ENCODE measurements at regions not wholly inside any gene's neighbourhood (a gene's known extent, or its start where the extent isn't known, plus 50 kb on each side); places are given as distances from the start of the nearest gene placed in this dataset.

DNA sequence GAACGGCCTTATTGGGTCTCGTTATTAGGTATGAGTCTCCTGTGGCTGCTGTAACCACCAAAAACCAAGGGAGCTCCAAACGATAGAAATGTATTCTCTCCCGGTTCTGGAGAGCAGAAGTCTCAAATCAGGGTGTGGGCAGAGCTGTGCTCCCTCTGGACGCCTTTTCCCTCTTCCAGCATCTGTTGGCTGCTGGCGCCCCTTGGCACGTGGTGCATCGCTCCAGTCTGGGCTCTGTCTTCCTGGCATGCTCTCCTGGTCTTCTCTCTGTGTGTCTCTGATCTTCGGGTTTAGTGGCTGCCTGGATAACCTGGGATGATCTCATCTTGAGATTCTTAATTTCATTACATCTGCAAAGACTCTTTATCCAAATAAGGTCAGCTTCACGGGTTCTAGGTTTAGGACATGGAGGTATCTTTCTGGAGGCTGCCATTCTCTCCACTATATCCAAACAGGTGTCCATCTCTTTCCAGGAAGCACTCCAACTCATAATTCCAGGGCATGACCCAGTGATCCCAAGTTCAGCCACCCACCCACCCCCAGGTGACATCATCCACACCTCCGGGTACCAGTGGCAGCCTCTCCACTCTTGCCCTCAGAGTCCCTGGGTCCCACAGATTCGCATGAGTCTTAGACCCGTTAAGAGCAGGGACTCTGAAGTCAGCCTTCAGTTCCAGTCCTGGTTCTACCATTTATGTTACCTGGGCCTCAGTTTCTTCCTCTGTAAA lies 145.5 kb upstream of the FOXF1 start:
- Mint-ChIP-seq H3K4me3 (no peak overlapping the region), H3K4me1 (peaks cover 59% of the 10 kb centered on the region), H3K36me3 (ENCODE audit: low read depth) (no peaks in the 10 kb centered on the region), H3K9me3 (no peaks in the 10 kb centered on the region), H3K27me3 (ENCODE audit: low read depth, poor library complexity) (peaks cover 31% of the 10 kb centered on the region), H3K27ac (no peak overlapping the region)
- TF ChIP-seq, protein P1, sequence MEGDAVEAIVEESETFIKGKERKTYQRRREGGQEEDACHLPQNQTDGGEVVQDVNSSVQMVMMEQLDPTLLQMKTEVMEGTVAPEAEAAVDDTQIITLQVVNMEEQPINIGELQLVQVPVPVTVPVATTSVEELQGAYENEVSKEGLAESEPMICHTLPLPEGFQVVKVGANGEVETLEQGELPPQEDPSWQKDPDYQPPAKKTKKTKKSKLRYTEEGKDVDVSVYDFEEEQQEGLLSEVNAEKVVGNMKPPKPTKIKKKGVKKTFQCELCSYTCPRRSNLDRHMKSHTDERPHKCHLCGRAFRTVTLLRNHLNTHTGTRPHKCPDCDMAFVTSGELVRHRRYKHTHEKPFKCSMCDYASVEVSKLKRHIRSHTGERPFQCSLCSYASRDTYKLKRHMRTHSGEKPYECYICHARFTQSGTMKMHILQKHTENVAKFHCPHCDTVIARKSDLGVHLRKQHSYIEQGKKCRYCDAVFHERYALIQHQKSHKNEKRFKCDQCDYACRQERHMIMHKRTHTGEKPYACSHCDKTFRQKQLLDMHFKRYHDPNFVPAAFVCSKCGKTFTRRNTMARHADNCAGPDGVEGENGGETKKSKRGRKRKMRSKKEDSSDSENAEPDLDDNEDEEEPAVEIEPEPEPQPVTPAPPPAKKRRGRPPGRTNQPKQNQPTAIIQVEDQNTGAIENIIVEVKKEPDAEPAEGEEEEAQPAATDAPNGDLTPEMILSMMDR (IDR thresholded peaks at IDR 0.05), result no peak
- no peak for DNase-seq

DNA sequence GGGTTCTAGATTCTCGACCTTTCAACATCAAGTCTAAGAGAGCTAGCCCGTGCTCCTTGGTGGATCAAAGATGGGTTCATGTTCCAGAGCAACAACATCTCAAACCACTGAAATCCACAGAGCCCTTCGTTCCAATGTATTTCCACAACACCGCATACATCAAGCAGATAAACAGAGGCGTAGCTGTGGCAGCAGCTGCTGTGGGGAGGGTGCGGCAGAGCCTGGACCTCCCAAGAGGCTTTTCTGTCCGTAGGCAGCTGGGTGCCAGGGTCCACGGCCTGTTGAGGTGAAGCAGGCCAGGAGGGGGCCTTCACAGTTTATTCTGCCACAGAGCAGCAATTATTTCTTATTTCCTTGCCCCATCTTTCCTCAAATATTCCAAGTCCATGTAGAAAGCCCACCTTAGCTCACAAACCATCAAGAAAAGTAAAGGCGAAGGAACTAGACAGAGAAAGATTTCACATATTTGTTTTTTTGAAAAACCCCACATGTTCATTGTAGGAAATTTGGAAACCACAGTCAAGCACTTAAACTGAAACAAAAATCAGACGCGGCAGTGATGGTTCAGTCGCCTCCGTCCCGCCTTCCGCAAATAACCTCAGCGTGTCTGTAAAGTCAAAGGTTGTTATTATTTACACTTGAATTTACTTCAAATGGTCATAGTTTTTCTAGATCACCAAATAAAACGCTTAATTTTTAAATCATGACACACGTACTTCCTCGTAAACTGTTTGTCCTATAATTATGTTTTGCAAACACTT lies 144.6 kb upstream of the FOXF1 start:
- no peaks in the 10 kb centered on the region for H3K36me3 Mint-ChIP-seq (ENCODE audit: low read depth)
- H3K4me1 Mint-ChIP-seq, result peaks cover 67% of the 10 kb centered on the region
- no peaks in the 10 kb centered on the region for H3K9me3 Mint-ChIP-seq
- TF ChIP-seq, protein P1 (IDR thresholded peaks at IDR 0.05), result no peak
- no peak overlapping the region for H3K27ac Mint-ChIP-seq
- peaks cover 25% of the 10 kb centered on the region for H3K27me3 Mint-ChIP-seq (ENCODE audit: low read depth, poor library complexity)
- H3K4me3 Mint-ChIP-seq, result no peak overlapping the region
- DNase-seq, result no peak

DNA sequence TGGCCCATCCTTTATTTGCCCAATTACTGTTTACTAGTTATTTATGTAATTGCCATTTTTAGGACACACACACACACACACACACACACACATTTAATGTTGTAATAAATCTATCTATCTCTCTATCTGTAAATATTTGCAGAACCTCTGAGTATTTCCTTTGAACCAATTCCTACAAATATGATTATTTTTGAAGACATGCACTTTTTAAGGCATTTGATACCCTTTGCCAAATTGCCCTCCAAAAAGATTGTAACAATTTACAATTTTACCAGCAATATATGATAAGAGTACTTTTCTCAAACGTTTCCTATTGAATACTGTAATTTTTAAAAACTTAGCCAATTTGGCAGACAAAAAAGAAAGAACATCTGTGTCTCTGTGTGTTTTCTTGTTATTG lies 143.8 kb upstream of the FOXF1 start:
- Mint-ChIP-seq H3K27me3 (ENCODE audit: low read depth, poor library complexity) (peaks cover 24% of the 10 kb centered on the region), H3K4me3 (no peak overlapping the region), H3K9me3 (no peaks in the 10 kb centered on the region), H3K27ac (no peak overlapping the region), H3K4me1 (peaks cover 75% of the 10 kb centered on the region), H3K36me3 (ENCODE audit: low read depth) (no peaks in the 10 kb centered on the region)
- DNase-seq, result no peak
- TF ChIP-seq, protein P1 (IDR thresholded peaks at IDR 0.05), result no peak

DNA sequence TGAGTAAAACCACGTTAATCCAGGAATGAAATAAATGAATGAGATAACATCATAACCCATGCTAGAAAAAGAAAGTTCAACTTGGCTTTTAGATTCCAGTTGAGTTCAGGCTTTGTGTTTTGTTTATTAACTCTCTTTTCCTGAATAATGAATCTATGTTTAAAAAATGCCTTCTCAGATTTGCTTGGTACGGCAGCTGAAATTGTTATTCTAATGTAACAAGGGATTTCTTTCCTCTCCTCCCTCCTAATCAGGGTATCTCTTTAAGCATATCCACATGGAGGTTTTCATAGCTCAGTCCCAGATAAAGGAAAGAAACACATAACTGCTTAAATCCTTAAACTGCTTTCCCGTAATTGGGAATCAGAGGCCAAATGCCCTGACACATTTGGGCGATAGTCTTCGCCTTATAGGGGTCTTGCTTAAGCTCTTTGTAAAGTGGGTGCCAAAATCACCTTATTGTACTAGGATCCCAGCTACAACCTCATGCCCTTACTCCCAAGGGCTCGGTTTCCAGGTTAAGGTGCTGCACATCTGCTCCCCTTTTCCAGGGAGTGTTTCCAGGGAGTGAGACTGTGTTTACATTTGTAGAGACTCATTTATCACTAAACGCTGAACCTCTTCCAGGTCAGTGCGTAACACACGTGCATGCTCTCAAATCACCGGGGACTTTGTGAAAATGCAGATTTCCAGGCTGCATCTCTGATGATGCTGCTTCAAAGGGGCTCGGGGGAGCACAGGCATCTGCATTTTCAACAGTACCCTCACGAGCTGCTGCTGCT lies 142.8 kb upstream of the FOXF1 start:
- DNase-seq, result no peak
- Mint-ChIP-seq H3K36me3 (ENCODE audit: low read depth) (no peaks in the 10 kb centered on the region), H3K27ac (no peak overlapping the region), H3K4me3 (no peak overlapping the region), H3K4me1 (peaks cover 76% of the 10 kb centered on the region), H3K27me3 (ENCODE audit: low read depth, poor library complexity) (peaks cover 18% of the 10 kb centered on the region), H3K9me3 (no peaks in the 10 kb centered on the region)
- TF ChIP-seq, protein P1 (IDR thresholded peaks at IDR 0.05), result no peak

DNA sequence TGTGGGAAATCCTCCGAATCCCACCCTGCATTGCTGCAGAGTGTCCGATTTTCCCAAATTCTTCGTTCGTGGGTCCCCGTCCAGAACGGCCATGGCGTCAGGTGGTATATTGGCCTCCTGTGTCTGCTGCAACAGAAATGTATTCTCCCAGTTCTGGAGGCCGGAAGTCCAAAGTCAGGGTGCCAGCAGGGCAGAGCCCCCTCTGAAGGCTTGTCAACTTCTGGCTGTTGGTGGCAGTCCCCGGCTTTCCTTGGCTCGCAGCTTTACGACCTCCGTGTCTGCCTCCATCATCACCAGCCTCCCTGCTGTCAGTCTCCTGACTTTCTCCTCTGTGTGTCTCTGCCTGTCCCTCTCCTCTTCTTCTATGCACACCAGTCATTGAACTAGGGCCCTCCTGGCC lies 142.1 kb upstream of the FOXF1 start:
- no peak overlapping the region for H3K4me3 Mint-ChIP-seq
- H3K9me3 Mint-ChIP-seq, result peaks cover 3% of the 10 kb centered on the region

More for the DNA sequence above, 142.1 kb upstream of the FOXF1 start:
- peaks cover 20% of the 10 kb centered on the region for H3K27me3 Mint-ChIP-seq (ENCODE audit: low read depth, poor library complexity)
- no peak overlapping the region for H3K27ac Mint-ChIP-seq
- DNase-seq, result no peak
- H3K36me3 Mint-ChIP-seq (ENCODE audit: low read depth), result no peaks in the 10 kb centered on the region
- H3K4me1 Mint-ChIP-seq, result peaks cover 71% of the 10 kb centered on the region
- TF ChIP-seq, protein P1 (IDR thresholded peaks at IDR 0.05), result no peak

All from nephron progenitor cell (in vitro differentiated cells).